Gastrocnemius medialis (tissue), 4 donors: ENCODE measurements at regions not wholly inside any gene's neighbourhood (a gene's known extent, or its start where the extent isn't known, plus 50 kb on each side); places are given as distances from the start of the nearest gene placed in this dataset.

Source experiments
- CTCF ChIP-seq, 5 experiments: fragments of 450-650 bp in 3 of 5; fragments of 200-600 bp in 2 of 5; sonication (generic) in 2 of 5; IDR thresholded peaks in 4 of 5; conservative IDR thresholded peaks in 1 of 5; 1 replicate in 4 of 5; 2 replicates in 1 of 5; pipeline ENCODE4 v1.5.1; 2016 to 2019; ENCODE audit warnings: antibody characterized with exemption in 5 of 5, mild to moderate bottlenecking in 3 of 5, moderate library complexity in 3 of 5
- POLR2A ChIP-seq, 2 donors: fragments of 450-650 bp; IDR thresholded peaks; one replicate each; pipeline ENCODE4 v1.6.1; 2017; ENCODE audit warnings: antibody characterized with exemption in 2 of 2, mild to moderate bottlenecking in 2 of 2, moderate library complexity in 2 of 2

- TF ChIP-seq POLR2A (IDR thresholded peaks at IDR 0.05) (no peak), CTCF (IDR thresholded peaks at IDR 0.05 in 4 of 5, conservative IDR thresholded peaks at IDR 0.05 in 1 of 5) (no peak)
These were observed 84.1 kb downstream of the IRF8 start for GRCh38 chr16:85983064-85983463.
